ENCODE measurements at regions not wholly inside any gene's neighbourhood (a gene's known extent, or its start where the extent isn't known, plus 50 kb on each side); places are given as distances from the start of the nearest gene placed in this dataset.

DNA sequence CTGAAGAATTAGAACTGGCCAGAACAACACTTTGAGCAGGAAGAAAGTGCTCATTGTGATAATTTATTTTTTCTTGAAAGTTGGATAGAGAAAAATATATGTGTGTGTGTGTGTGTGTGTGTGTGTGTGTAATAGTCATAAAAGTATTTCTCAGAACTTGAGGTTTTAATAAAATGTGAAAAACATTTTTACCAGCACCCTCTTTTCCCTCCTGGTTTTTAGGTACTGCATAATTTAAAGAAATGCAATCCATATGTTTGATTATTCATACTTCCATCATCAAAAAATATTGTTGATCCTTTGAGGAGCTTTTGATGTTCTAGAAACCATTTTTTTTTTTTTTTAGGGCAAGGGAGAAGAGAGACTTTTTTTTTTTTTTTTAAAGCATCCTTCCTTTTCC lies 66.8 kb upstream of the JUN start:
- Histone ChIP-seq H3K27me3 (ENCODE audit: insufficient read depth, poor library complexity, severe bottlenecking) (no peaks in the 10 kb centered on the region), H3K4me3 (replicated peaks; ENCODE audit: insufficient read depth, low read length) (no peak overlapping the region), H3K27ac (replicated peaks) (no peak overlapping the region)
- TF ChIP-seq, protein P1, sequence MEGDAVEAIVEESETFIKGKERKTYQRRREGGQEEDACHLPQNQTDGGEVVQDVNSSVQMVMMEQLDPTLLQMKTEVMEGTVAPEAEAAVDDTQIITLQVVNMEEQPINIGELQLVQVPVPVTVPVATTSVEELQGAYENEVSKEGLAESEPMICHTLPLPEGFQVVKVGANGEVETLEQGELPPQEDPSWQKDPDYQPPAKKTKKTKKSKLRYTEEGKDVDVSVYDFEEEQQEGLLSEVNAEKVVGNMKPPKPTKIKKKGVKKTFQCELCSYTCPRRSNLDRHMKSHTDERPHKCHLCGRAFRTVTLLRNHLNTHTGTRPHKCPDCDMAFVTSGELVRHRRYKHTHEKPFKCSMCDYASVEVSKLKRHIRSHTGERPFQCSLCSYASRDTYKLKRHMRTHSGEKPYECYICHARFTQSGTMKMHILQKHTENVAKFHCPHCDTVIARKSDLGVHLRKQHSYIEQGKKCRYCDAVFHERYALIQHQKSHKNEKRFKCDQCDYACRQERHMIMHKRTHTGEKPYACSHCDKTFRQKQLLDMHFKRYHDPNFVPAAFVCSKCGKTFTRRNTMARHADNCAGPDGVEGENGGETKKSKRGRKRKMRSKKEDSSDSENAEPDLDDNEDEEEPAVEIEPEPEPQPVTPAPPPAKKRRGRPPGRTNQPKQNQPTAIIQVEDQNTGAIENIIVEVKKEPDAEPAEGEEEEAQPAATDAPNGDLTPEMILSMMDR (IDR thresholded peaks at IDR 0.05; ENCODE audit: insufficient read depth, low read length) = no peak
- no peak for TF ChIP-seq SPI1 (IDR thresholded peaks at IDR 0.05; ENCODE audit: borderline replicate concordance, low read depth)
- TF ChIP-seq, protein P2, sequence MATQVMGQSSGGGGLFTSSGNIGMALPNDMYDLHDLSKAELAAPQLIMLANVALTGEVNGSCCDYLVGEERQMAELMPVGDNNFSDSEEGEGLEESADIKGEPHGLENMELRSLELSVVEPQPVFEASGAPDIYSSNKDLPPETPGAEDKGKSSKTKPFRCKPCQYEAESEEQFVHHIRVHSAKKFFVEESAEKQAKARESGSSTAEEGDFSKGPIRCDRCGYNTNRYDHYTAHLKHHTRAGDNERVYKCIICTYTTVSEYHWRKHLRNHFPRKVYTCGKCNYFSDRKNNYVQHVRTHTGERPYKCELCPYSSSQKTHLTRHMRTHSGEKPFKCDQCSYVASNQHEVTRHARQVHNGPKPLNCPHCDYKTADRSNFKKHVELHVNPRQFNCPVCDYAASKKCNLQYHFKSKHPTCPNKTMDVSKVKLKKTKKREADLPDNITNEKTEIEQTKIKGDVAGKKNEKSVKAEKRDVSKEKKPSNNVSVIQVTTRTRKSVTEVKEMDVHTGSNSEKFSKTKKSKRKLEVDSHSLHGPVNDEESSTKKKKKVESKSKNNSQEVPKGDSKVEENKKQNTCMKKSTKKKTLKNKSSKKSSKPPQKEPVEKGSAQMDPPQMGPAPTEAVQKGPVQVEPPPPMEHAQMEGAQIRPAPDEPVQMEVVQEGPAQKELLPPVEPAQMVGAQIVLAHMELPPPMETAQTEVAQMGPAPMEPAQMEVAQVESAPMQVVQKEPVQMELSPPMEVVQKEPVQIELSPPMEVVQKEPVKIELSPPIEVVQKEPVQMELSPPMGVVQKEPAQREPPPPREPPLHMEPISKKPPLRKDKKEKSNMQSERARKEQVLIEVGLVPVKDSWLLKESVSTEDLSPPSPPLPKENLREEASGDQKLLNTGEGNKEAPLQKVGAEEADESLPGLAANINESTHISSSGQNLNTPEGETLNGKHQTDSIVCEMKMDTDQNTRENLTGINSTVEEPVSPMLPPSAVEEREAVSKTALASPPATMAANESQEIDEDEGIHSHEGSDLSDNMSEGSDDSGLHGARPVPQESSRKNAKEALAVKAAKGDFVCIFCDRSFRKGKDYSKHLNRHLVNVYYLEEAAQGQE (IDR thresholded peaks at IDR 0.05; ENCODE audit: insufficient replicate concordance, low read depth) = no peak
- no peak for TF ChIP-seq GABPA (IDR thresholded peaks at IDR 0.05; ENCODE audit: low read depth)
- no peak for TF ChIP-seq POLR2AphosphoS5 (IDR thresholded peaks at IDR 0.05; ENCODE audit: low read depth)
- no peak for DNase-seq (ENCODE audit: low read depth in 1 of 2, low spot score in 1 of 2)

DNA sequence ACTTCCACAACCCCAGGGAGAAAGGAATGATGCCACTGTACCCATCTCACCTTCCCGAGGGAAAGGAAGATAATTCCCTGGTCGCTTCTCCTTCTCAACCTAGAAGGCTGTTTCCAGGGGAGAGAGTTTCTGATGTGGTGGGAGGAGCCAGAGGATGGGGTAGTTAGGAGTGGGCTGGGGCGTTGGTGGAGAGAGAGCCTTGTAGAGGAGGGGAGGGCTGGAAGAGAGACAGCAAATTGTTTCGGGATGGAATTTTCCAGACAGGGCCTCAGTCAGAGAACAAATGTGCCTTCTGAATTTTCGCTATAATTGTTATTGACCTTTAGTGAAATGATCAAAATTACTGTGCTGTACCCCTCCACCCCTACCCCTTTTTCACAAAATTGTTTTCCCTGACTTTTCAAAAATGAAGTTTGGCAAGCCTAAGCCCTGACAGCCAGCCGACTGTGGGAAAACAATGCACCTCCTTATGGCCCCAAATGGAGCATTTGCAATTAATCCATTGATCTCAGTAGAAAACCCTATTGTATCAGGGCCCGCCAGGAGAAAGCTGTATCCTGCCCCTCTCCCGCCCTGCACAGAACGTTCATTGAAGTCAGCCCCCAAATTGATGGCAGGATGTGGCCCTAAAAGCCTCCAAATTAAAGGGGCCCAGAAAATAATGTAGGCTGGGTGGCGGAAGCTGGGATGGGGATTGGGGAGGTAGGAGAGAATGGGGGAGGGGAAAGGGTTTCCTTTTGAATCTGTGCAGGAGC lies 69.1 kb upstream of the JUN start:
- TF ChIP-seq, protein P2 (IDR thresholded peaks at IDR 0.05; ENCODE audit: insufficient replicate concordance, low read depth) = no peak
- TF ChIP-seq, protein P1 (IDR thresholded peaks at IDR 0.05; ENCODE audit: insufficient read depth, low read length) = no peak
- TF ChIP-seq GABPA (IDR thresholded peaks at IDR 0.05; ENCODE audit: low read depth) = no peak
- no peak for TF ChIP-seq SPI1 (IDR thresholded peaks at IDR 0.05; ENCODE audit: borderline replicate concordance, low read depth)
- H3K27ac ChIP-seq (replicated peaks) = no peak overlapping the region
- H3K4me3 ChIP-seq (replicated peaks; ENCODE audit: insufficient read depth, low read length) = no peak overlapping the region
- no peak for DNase-seq (ENCODE audit: low read depth in 1 of 2, low spot score in 1 of 2)
- H3K27me3 ChIP-seq (ENCODE audit: insufficient read depth, poor library complexity, severe bottlenecking) = no peaks in the 10 kb centered on the region

DNA sequence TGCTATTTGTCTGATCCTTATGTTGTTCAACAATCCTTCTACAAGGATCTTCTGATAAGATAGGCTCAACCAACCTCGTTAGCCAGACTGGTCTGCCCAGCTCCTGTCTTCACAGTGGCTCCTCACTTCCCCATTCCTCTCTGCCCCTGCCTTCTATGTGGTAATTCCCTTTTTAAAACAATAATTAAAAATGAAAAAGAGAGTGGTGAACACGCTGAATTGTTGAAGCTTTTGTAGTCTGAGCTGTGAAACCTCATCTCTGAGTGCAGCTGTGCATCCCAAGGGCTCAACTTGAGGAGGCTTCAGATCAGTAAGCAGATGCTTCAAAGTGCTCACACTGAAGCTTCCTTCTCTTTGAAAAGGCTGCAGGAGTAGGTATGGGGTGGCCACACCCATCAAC lies 70.7 kb upstream of the JUN start:
- Histone ChIP-seq H3K27ac (replicated peaks) (no peak overlapping the region), H3K4me3 (replicated peaks; ENCODE audit: insufficient read depth, low read length) (no peak overlapping the region), H3K27me3 (ENCODE audit: insufficient read depth, poor library complexity, severe bottlenecking) (no peaks in the 10 kb centered on the region)
- TF ChIP-seq, protein P1 (IDR thresholded peaks at IDR 0.05; ENCODE audit: insufficient read depth, low read length) = no peak
- TF ChIP-seq SPI1 (IDR thresholded peaks at IDR 0.05; ENCODE audit: borderline replicate concordance, low read depth) = peak; percentile 94
- peak; percentile 17 to 60 for DNase-seq (ENCODE audit: low read depth in 1 of 2, low spot score in 1 of 2)

Data from HL-60 (cell line).